ENCODE measurements at regions not wholly inside any gene's neighbourhood (a gene's known extent, or its start where the extent isn't known, plus 50 kb on each side); places are given as distances from the start of the nearest gene placed in this dataset.
"Not testable (repeated sequence)": the region's sequence is repeated elsewhere in the genome, so short reads cannot be mapped to it uniquely, and the experiment has no call there.

GRCh38 chr10:44258460-44259089 lies 126.3 kb downstream of the CXCL12 start:
- peaks cover 0 to 22% (median 0%) of the 10 kb centered on the region in 3 donors for H3K4me1 ChIP-seq
- no peaks in the 10 kb centered on the region for H3K9me3 ChIP-seq
- no peaks in the 10 kb centered on the region for H3K27me3 ChIP-seq
- H3K4me3 ChIP-seq: no peak overlapping the region
- ATAC-seq: no peak
- no peak for TF ChIP-seq POLR2A (IDR thresholded peaks at IDR 0.05)
- TF ChIP-seq POLR2AphosphoS5 (IDR thresholded peaks at IDR 0.05): no peak
- TF ChIP-seq CTCF (IDR thresholded peaks at IDR 0.05): no peak
- no peak for TF ChIP-seq EP300 (IDR thresholded peaks at IDR 0.05)
- WGBS, 2 donors (ENCODE audit: low coverage in 1 of 2): 61 to 89% methylated on average over 2 to 3 of the region's 4 CpGs
- no peak overlapping the region for H3K27ac ChIP-seq
- H3K36me3 ChIP-seq: no peaks in the 10 kb centered on the region

GRCh38 chr10:44258019-44258418 lies 126.9 kb downstream of the CXCL12 start:
- TF ChIP-seq POLR2A (IDR thresholded peaks at IDR 0.05) (no peak), EP300 (IDR thresholded peaks at IDR 0.05) (no peak), CTCF (IDR thresholded peaks at IDR 0.05) (no peak), POLR2AphosphoS5 (IDR thresholded peaks at IDR 0.05) (no peak)
- no peaks in the 10 kb centered on the region for H3K27me3 ChIP-seq
- peaks cover 0 to 20% (median 0%) of the 10 kb centered on the region in 3 donors for H3K4me1 ChIP-seq
- no peaks in the 10 kb centered on the region for H3K36me3 ChIP-seq
- no peaks in the 10 kb centered on the region for H3K9me3 ChIP-seq
- WGBS, 2 donors (ENCODE audit: low coverage in 1 of 2): 80 to 89% methylated on average over 1 of the region's 3 CpGs
- no peak for ATAC-seq
- no peak overlapping the region for H3K4me3 ChIP-seq
- no peak overlapping the region for H3K27ac ChIP-seq

- no peak for ATAC-seq
- Histone ChIP-seq H3K27ac (no peak overlapping the region), H3K4me3 (no peak overlapping the region), H3K36me3 (no peaks in the 10 kb centered on the region), H3K4me1 (peaks cover 0 to 6% (median 0%) of the 10 kb centered on the region in 3 donors), H3K27me3 (no peaks in the 10 kb centered on the region), H3K9me3 (no peaks in the 10 kb centered on the region)
- TF ChIP-seq EP300 (IDR thresholded peaks at IDR 0.05) (no peak), POLR2AphosphoS5 (IDR thresholded peaks at IDR 0.05) (peak; percentile 72), CTCF (IDR thresholded peaks at IDR 0.05) (no peak), POLR2A (IDR thresholded peaks at IDR 0.05) (no peak)
- WGBS, 2 donors (ENCODE audit: low coverage in 1 of 2): 16 to 23% methylated on average over 4 to 5 of the region's 5 CpGs
Measured at GRCh38 chr10:44253769-44254462, 131.0 kb downstream of the CXCL12 start.

GRCh38 chr10:44252631-44253030 lies 132.3 kb downstream of the CXCL12 start:
- H3K27me3 ChIP-seq, H3K36me3 ChIP-seq, H3K4me3 ChIP-seq, ATAC-seq, H3K4me1 ChIP-seq, H3K9me3 ChIP-seq, H3K27ac ChIP-seq: not testable (repeated sequence)
- 92 to 100% methylated on average over 1 to 3 of the region's 3 CpGs for WGBS, 2 donors (ENCODE audit: low coverage in 1 of 2)

GRCh38 chr10:44249933-44250332 lies 135.0 kb downstream of the CXCL12 start:
- not testable (repeated sequence) for H3K4me3 ChIP-seq, H3K4me1 ChIP-seq, ATAC-seq, H3K36me3 ChIP-seq, H3K27me3 ChIP-seq, H3K27ac ChIP-seq
- peaks cover 0 to 13% (median 0%) of the 10 kb centered on the region in 3 donors for H3K9me3 ChIP-seq
- 100% methylated on average over 1 of the region's 7 CpGs; no CpG with 5 or more reads in 1 of the 2 donors for WGBS, 2 donors (ENCODE audit: low coverage in 1 of 2)

- H3K36me3 ChIP-seq: no peaks in the 10 kb centered on the region
- peaks cover 0 to 6% (median 0%) of the 10 kb centered on the region in 3 donors for H3K4me1 ChIP-seq
- peaks cover 0 to 13% (median 0%) of the 10 kb centered on the region in 3 donors for H3K9me3 ChIP-seq
- no peaks in the 10 kb centered on the region for H3K27me3 ChIP-seq
- no peak for TF ChIP-seq POLR2AphosphoS5 (IDR thresholded peaks at IDR 0.05)
- no peak for TF ChIP-seq EP300 (IDR thresholded peaks at IDR 0.05)
- no peak for TF ChIP-seq POLR2A (IDR thresholded peaks at IDR 0.05)
- WGBS, 2 donors (ENCODE audit: low coverage in 1 of 2): 83 to 97% methylated on average over 1 to 6 of the region's 11 CpGs
- H3K27ac ChIP-seq: no peak overlapping the region
- no peak for ATAC-seq
- H3K4me3 ChIP-seq: no peak overlapping the region
Measured at GRCh38 chr10:44249490-44249889, 135.4 kb downstream of the CXCL12 start.

GRCh38 chr10:44246700-44247099 lies 138.2 kb downstream of the CXCL12 start:
- not testable (repeated sequence) for H3K36me3 ChIP-seq, H3K4me1 ChIP-seq, ATAC-seq, H3K4me3 ChIP-seq, H3K27me3 ChIP-seq, H3K27ac ChIP-seq
- peaks cover 0 to 13% (median 0%) of the 10 kb centered on the region in 3 donors for H3K9me3 ChIP-seq

- WGBS, 2 donors (ENCODE audit: low coverage in 1 of 2): 96 to 100% methylated on average over 2 of the region's 2 CpGs
- not testable (repeated sequence) for H3K36me3 ChIP-seq, H3K4me3 ChIP-seq, H3K27me3 ChIP-seq, ATAC-seq, H3K27ac ChIP-seq, H3K4me1 ChIP-seq
- H3K9me3 ChIP-seq: peaks cover 0 to 13% (median 0%) of the 10 kb centered on the region in 3 donors
Measured at GRCh38 chr10:44246287-44246686, 138.6 kb downstream of the CXCL12 start.

Measured in gastroesophageal sphincter (tissue), 4 donors.